ENCODE measurements at regions not wholly inside any gene's neighbourhood (a gene's known extent, or its start where the extent isn't known, plus 50 kb on each side); places are given as distances from the start of the nearest gene placed in this dataset.

DNA sequence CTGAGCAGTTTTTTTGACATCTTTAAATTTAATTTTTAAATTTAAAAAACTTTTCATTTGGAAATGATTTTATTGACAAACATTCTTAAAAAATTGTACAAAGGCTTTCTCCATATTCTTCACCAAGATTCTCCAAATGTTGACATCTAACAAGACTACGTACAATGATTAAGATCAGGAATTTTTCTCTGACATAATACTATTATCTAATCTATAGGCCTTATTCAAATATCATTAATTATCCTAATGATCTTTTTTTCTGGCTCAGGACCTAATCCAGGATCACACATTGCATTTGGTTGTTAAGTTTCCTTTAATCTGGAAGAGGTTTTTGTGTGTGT, 106.1 kb upstream of the OSMR start:
- TF ChIP-seq, protein P1, sequence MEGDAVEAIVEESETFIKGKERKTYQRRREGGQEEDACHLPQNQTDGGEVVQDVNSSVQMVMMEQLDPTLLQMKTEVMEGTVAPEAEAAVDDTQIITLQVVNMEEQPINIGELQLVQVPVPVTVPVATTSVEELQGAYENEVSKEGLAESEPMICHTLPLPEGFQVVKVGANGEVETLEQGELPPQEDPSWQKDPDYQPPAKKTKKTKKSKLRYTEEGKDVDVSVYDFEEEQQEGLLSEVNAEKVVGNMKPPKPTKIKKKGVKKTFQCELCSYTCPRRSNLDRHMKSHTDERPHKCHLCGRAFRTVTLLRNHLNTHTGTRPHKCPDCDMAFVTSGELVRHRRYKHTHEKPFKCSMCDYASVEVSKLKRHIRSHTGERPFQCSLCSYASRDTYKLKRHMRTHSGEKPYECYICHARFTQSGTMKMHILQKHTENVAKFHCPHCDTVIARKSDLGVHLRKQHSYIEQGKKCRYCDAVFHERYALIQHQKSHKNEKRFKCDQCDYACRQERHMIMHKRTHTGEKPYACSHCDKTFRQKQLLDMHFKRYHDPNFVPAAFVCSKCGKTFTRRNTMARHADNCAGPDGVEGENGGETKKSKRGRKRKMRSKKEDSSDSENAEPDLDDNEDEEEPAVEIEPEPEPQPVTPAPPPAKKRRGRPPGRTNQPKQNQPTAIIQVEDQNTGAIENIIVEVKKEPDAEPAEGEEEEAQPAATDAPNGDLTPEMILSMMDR (IDR thresholded peaks at IDR 0.05), result no peak
- no peak for TF ChIP-seq POLR2A (IDR thresholded peaks at IDR 0.05; ENCODE audit: low read depth)
- no peak for TF ChIP-seq EP300 (IDR thresholded peaks at IDR 0.05)

All from esophagus muscularis mucosa (tissue), 4 donors.